ENCODE measurements at regions not wholly inside any gene's neighbourhood (a gene's known extent, or its start where the extent isn't known, plus 50 kb on each side); places are given as distances from the start of the nearest gene placed in this dataset.
"Not testable (repeated sequence)": the region's sequence is repeated elsewhere in the genome, so short reads cannot be mapped to it uniquely, and the experiment has no call there.

GRCh38 chr9:84513473-84513872 lies 156.1 kb upstream of the NTRK2 start:
- DNase-seq, result no peak

- DNase-seq, result no peak
These were observed 155.6 kb upstream of the NTRK2 start for GRCh38 chr9:84513979-84514378.

- DNase-seq, result no peak
These were observed 155.1 kb upstream of the NTRK2 start for GRCh38 chr9:84514421-84514820.

GRCh38 chr9:84517026-84517425 lies 152.5 kb upstream of the NTRK2 start:
- no peak for DNase-seq

- no peak for DNase-seq
These were observed 150.1 kb upstream of the NTRK2 start for GRCh38 chr9:84519413-84519812.

- DNase-seq, result no peak
These were observed 148.3 kb upstream of the NTRK2 start for GRCh38 chr9:84521208-84521607.

GRCh38 chr9:84526211-84526610 lies 143.3 kb upstream of the NTRK2 start:
- DNase-seq, result not testable (repeated sequence)

GRCh38 chr9:84527060-84527720 lies 142.3 kb upstream of the NTRK2 start:
- not testable (repeated sequence) for DNase-seq

GRCh38 chr9:84535973-84536372 lies 133.6 kb upstream of the NTRK2 start:
- not testable (repeated sequence) for DNase-seq

- DNase-seq, result no peak
These were observed 130.7 kb upstream of the NTRK2 start for GRCh38 chr9:84538879-84539278.

GRCh38 chr9:84542554-84542953 lies 127.0 kb upstream of the NTRK2 start:
- no peak for DNase-seq

- no peak for DNase-seq
These were observed 115.4 kb upstream of the NTRK2 start for GRCh38 chr9:84554069-84554664.

- DNase-seq, result no peak
These were observed 113.0 kb upstream of the NTRK2 start for GRCh38 chr9:84556556-84556955.

GRCh38 chr9:84557751-84558150 lies 111.8 kb upstream of the NTRK2 start:
- DNase-seq, result no peak

GRCh38 chr9:84563691-84564090 lies 105.8 kb upstream of the NTRK2 start:
- DNase-seq, result no peak

- no peak for DNase-seq
These were observed 101.7 kb upstream of the NTRK2 start for GRCh38 chr9:84567805-84568204.

- no peak for DNase-seq
These were observed 98.9 kb upstream of the NTRK2 start for GRCh38 chr9:84570482-84571154.

GRCh38 chr9:84573083-84573482 lies 96.4 kb upstream of the NTRK2 start:
- DNase-seq, result no peak

- no peak for DNase-seq
These were observed 93.8 kb upstream of the NTRK2 start for GRCh38 chr9:84575705-84576104.

GRCh38 chr9:84583866-84584265 lies 85.7 kb upstream of the NTRK2 start:
- DNase-seq, result no peak

- DNase-seq, result no peak
These were observed 82.9 kb upstream of the NTRK2 start for GRCh38 chr9:84586662-84587061.

- no peak for DNase-seq
These were observed 82.4 kb upstream of the NTRK2 start for GRCh38 chr9:84587153-84587552.

- no peak for DNase-seq
These were observed 80.0 kb upstream of the NTRK2 start for GRCh38 chr9:84589542-84589941.

GRCh38 chr9:84590706-84591105 lies 78.8 kb upstream of the NTRK2 start:
- no peak for DNase-seq
